IgD-negative memory B cell (primary cell): ENCODE measurements at regions not wholly inside any gene's neighbourhood (a gene's known extent, or its start where the extent isn't known, plus 50 kb on each side); places are given as distances from the start of the nearest gene placed in this dataset.

Experiments used
- H3K27ac Mint-ChIP-seq, 3 donors: one replicate each; pipeline ENCODE4 v1.8.0; 2020 to 2022; ENCODE audit warnings: mild to moderate bottlenecking in 3 of 3, mixed read lengths in 3 of 3, moderate library complexity in 1 of 3
- H3K27me3 Mint-ChIP-seq: one replicate; pipeline ENCODE4 v1.8.0; 2021; ENCODE audit warnings: mixed read lengths
- H3K36me3 Mint-ChIP-seq: one replicate; pipeline ENCODE4 v1.8.0; 2020; ENCODE audit warnings: mild to moderate bottlenecking, mixed read lengths
- H3K4me1 Mint-ChIP-seq, 3 donors: one replicate each; pipeline ENCODE4 v1.8.0; 2020 to 2022; ENCODE audit warnings: mixed read lengths in 3 of 3, mild to moderate bottlenecking in 1 of 3
- H3K4me3 Mint-ChIP-seq, 4 donors: one replicate each; pipeline ENCODE4 v1.8.0; 2020 to 2022; ENCODE audit warnings: mild to moderate bottlenecking in 4 of 4, mixed read lengths in 4 of 4, moderate library complexity in 3 of 4
- H3K9me3 Mint-ChIP-seq, 3 donors: one replicate each; pipeline ENCODE4 v1.8.0; 2020 to 2021; ENCODE audit warnings: mixed read lengths in 3 of 3, mild to moderate bottlenecking in 1 of 3

- Mint-ChIP-seq H3K9me3 (no peaks in the 10 kb centered on the region), H3K36me3 (no peaks in the 10 kb centered on the region), H3K27ac (no peak overlapping the region), H3K4me1 (peaks cover 15 to 28% (median 20%) of the 10 kb centered on the region in 3 donors), H3K27me3 (no peaks in the 10 kb centered on the region), H3K4me3 (no peak overlapping the region)
Measured at GRCh38 chr12:76153616-76154015, 69.1 kb upstream of the NAP1L1 start.

DNA sequence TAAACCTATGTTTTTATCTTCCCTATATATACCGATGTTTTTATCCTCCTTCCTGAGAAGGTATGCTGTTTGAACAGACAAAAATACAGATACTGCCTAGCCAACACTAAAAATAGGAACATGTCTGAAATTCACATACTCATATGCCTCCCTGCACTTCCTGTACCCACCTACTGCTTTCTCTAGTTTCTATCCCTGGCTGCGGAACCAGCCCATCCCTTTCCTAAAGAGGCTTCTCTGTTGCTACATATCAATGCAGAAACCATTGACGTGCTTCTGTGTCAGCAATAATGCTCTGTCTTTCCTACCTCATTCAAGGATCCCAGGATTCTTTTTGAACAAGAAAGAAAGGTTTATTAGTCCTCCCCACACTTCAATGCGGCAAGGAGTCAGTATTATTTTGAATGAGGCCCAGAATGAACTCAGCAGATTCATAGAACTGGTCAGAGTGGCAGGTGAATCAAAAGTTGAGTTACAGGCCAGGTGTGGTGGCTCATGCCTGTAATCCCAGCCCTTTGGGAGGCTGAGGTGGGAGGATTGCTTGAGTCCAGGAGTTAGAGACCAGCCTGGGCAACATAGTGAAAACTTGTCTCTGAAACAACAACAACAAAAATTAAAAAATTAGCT is 67.8 kb upstream of the NAP1L1 start:
- Mint-ChIP-seq H3K4me3 (peak overlapping the region in 3 of 4 donors; percentile 47 to 78 (median 51)), H3K27me3 (no peaks in the 10 kb centered on the region), H3K36me3 (peaks cover 2% of the 10 kb centered on the region), H3K4me1 (peaks cover 12 to 25% (median 16%) of the 10 kb centered on the region in 3 donors), H3K9me3 (no peaks in the 10 kb centered on the region), H3K27ac (peak overlapping the region in 2 of 3 donors; percentile 12 to 18)

- no peaks in the 10 kb centered on the region for H3K27me3 Mint-ChIP-seq
- H3K4me3 Mint-ChIP-seq: peak overlapping the region in 1 of 4 donors; percentile 50
- peak overlapping the region in 1 of 3 donors; percentile 4 for H3K27ac Mint-ChIP-seq
- H3K4me1 Mint-ChIP-seq: peaks cover 14 to 32% (median 19%) of the 10 kb centered on the region in 3 donors
- H3K36me3 Mint-ChIP-seq: peaks cover 3% of the 10 kb centered on the region
- no peaks in the 10 kb centered on the region for H3K9me3 Mint-ChIP-seq
Measured at GRCh38 chr12:76144245-76144549, 59.7 kb upstream of the NAP1L1 start.

GRCh38 chr12:76143343-76144244 is 59.1 kb upstream of the NAP1L1 start:
- Mint-ChIP-seq H3K27me3 (no peaks in the 10 kb centered on the region), H3K36me3 (peaks cover 3% of the 10 kb centered on the region), H3K27ac (peak overlapping the region; percentile 4 to 11 (median 8)), H3K9me3 (no peaks in the 10 kb centered on the region), H3K4me1 (peaks cover 14 to 26% (median 19%) of the 10 kb centered on the region in 3 donors), H3K4me3 (peak overlapping the region in 1 of 4 donors; percentile 57)

- peaks cover 0 to 5% (median 1%) of the 10 kb centered on the region in 3 donors for H3K9me3 Mint-ChIP-seq
- peak overlapping the region in 1 of 3 donors; percentile 13 for H3K27ac Mint-ChIP-seq
- no peaks in the 10 kb centered on the region for H3K27me3 Mint-ChIP-seq
- peaks cover 1% of the 10 kb centered on the region for H3K36me3 Mint-ChIP-seq
- H3K4me1 Mint-ChIP-seq: peaks cover 14 to 26% (median 19%) of the 10 kb centered on the region in 3 donors
- H3K4me3 Mint-ChIP-seq: peak overlapping the region in 1 of 4 donors; percentile 12
Measured at GRCh38 chr12:76142305-76142704, 57.8 kb upstream of the NAP1L1 start.

DNA sequence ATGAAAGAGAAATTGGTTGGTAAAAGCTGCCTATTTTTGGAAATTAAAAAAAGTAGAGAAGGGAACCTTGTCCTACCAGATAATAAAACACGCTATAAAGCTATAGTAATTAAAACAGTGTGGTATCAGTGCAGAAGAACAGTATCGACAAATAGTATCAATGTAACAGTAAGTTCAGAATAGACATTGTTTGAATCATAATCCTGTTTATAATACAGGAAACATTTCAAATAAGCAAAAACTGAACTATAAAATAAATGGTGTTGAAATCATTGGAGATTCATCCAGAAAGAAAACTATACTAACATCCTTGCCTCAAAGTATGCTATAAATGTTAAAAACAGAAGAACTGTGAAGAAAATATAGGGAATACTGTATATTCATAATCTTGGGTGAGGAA is 54.2 kb upstream of the NAP1L1 start:
- H3K27me3 Mint-ChIP-seq: no peaks in the 10 kb centered on the region
- peaks cover 0 to 5% (median 1%) of the 10 kb centered on the region in 3 donors for H3K9me3 Mint-ChIP-seq
- no peak overlapping the region for H3K4me3 Mint-ChIP-seq
- H3K27ac Mint-ChIP-seq: no peak overlapping the region
- H3K4me1 Mint-ChIP-seq: peaks cover 5 to 18% (median 10%) of the 10 kb centered on the region in 3 donors
- peaks cover 1% of the 10 kb centered on the region for H3K36me3 Mint-ChIP-seq

- H3K4me3 Mint-ChIP-seq: no peak overlapping the region
- H3K36me3 Mint-ChIP-seq: peaks cover 1% of the 10 kb centered on the region
- H3K27me3 Mint-ChIP-seq: no peaks in the 10 kb centered on the region
- peaks cover 0 to 5% (median 1%) of the 10 kb centered on the region in 3 donors for H3K9me3 Mint-ChIP-seq
- no peak overlapping the region for H3K27ac Mint-ChIP-seq
- peaks cover 0 to 10% (median 2%) of the 10 kb centered on the region in 3 donors for H3K4me1 Mint-ChIP-seq
Measured at GRCh38 chr12:76137606-76138005, 53.1 kb upstream of the NAP1L1 start.

GRCh38 chr12:76135456-76135855 is 51.0 kb upstream of the NAP1L1 start:
- H3K4me3 Mint-ChIP-seq: no peak overlapping the region
- H3K9me3 Mint-ChIP-seq: peaks cover 0 to 5% (median 1%) of the 10 kb centered on the region in 3 donors
- no peaks in the 10 kb centered on the region for H3K27me3 Mint-ChIP-seq
- H3K36me3 Mint-ChIP-seq: no peaks in the 10 kb centered on the region
- no peak overlapping the region for H3K27ac Mint-ChIP-seq
- H3K4me1 Mint-ChIP-seq: no peaks in the 10 kb centered on the region
